Common myeloid progenitor, CD34-positive (primary cell): ENCODE measurements at regions not wholly inside any gene's neighbourhood (a gene's known extent, or its start where the extent isn't known, plus 50 kb on each side); places are given as distances from the start of the nearest gene placed in this dataset.

ENCODE experiments used
- CTCF ChIA-PET: fragments of 350-600 bp; sonication (Branson Sonifier 250); formaldehyde crosslinking; loops from one replicate; lab custom pipeline; 2021; ENCODE audit warnings: antibody characterized with exemption; lab: Charles Lee
- POLR2A ChIA-PET: fragments of 350-600 bp; sonication (Branson Sonifier 250); formaldehyde crosslinking; loops from one replicate; lab custom pipeline; 2021; ENCODE audit warnings: antibody characterized with exemption; lab: Charles Lee
- DNase-seq, 3 donors: peaks; one replicate each; pipeline versions ENCODE4 v3.0.0 to v3.0.0-alpha.2; 2013
- H3K27ac ChIP-seq, 2 experiments: 1 replicate in 1 of 2; 2 replicates in 1 of 2; pipeline ENCODE4 v1.7.0; 2013; ENCODE audit warnings: inconsistent platforms in 2 of 2, low read length in 2 of 2, mild to moderate bottlenecking in 2 of 2, low read depth in 1 of 2, moderate library complexity in 1 of 2; ENCODE audit not compliant: severe bottlenecking in 2 of 2, insufficient read depth in 1 of 2, poor library complexity in 1 of 2
- H3K27me3 ChIP-seq, 5 experiments: replicated peaks in 2 of 5; 1 replicate in 3 of 5; 2 replicates in 2 of 5; pipeline versions ENCODE4 v1.6.1 to v1.7.0; 2013; ENCODE audit warnings: low read length in 4 of 5, mild to moderate bottlenecking in 2 of 5, moderate library complexity in 2 of 5, inconsistent platforms in 1 of 5; ENCODE audit not compliant: insufficient read depth in 5 of 5, control insufficient read depth in 4 of 5
- H3K36me3 ChIP-seq, 4 experiments: 1 replicate in 2 of 4; 2 replicates in 2 of 4; pipeline versions ENCODE4 v1.6.1 to v1.7.0; 2013; ENCODE audit warnings: low read length in 3 of 4, control low read depth in 1 of 4, mild to moderate bottlenecking in 1 of 4; ENCODE audit not compliant: control insufficient read depth in 4 of 4, insufficient read depth in 4 of 4
- H3K4me1 ChIP-seq, 4 experiments: 1 replicate in 3 of 4; 2 replicates in 1 of 4; pipeline versions ENCODE4 v1.6.1 to v1.7.1; 2013; ENCODE audit warnings: low read length in 3 of 4, mild to moderate bottlenecking in 3 of 4, control low read depth in 1 of 4, inconsistent platforms in 1 of 4, moderate library complexity in 1 of 4; ENCODE audit not compliant: control insufficient read depth in 4 of 4, insufficient read depth in 4 of 4; ENCODE audit errors: control extremely low read depth in 1 of 4
- H3K4me3 ChIP-seq, 7 experiments: 1 replicate in 4 of 7; 2 replicates in 3 of 7; pipeline versions ENCODE4 v1.5.1 to v1.7.0; 2013; ENCODE audit warnings: mild to moderate bottlenecking in 7 of 7, low read length in 6 of 7, moderate library complexity in 6 of 7, inconsistent platforms in 2 of 7, low read depth in 2 of 7, control low read depth in 1 of 7; ENCODE audit not compliant: insufficient read depth in 4 of 7, control insufficient read depth in 1 of 7; ENCODE audit errors: extremely low read depth in 1 of 7
- H3K9me3 ChIP-seq, 5 experiments: 1 replicate in 4 of 5; 2 replicates in 1 of 5; pipeline versions ENCODE4 v1.6.1 to v1.7.1; 2013; ENCODE audit warnings: low read length in 4 of 5, mild to moderate bottlenecking in 2 of 5, inconsistent platforms in 1 of 5, low read depth in 1 of 5, moderate library complexity in 1 of 5; ENCODE audit not compliant: control insufficient read depth in 4 of 5, insufficient read depth in 2 of 5; ENCODE audit errors: control extremely low read depth in 1 of 5
- WGBS: methylation state at CpG from one replicate; pipeline ENCODE4 v1.1.5; 2013; ENCODE audit not compliant: insufficient coverage; 5-methylcytosine and 5-hydroxymethylcytosine counted together

DNA sequence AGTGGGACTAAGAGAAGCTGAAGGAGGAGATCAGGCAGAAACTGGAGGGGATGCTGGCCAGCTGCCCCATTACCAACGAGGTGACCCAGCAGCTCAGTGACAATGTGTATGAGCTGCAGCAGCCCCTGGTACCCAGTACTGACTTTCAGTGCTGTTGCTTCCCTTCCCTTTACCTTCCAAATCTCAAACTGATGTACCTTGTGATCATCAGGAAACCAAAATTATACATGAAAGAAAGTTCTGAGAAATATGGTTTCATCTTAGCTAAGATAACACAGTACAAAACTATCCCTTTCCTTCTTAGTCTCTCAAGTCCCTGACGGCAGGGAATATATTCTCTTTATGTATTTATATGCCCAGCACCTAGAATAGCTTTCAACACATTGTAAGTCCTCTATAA lies 52.3 kb upstream of the CERS6 start:
- POLR2A ChIA-PET = no interaction called here
- H3K9me3 ChIP-seq = peaks cover 0 to 7% (median 2%) of the 10 kb centered on the region in 5 experiments
- no peak overlapping the region for H3K4me3 ChIP-seq
- CTCF ChIA-PET = no interaction called here
- H3K36me3 ChIP-seq = no peaks in the 10 kb centered on the region
- WGBS = no CpG with 5 or more reads among the region's 2 CpGs
- no peaks in the 10 kb centered on the region for H3K4me1 ChIP-seq
- H3K27ac ChIP-seq = no peak overlapping the region
- no peak for DNase-seq
- H3K27me3 ChIP-seq = peaks cover 0 to 3% (median 0%) of the 10 kb centered on the region in 5 experiments

DNA sequence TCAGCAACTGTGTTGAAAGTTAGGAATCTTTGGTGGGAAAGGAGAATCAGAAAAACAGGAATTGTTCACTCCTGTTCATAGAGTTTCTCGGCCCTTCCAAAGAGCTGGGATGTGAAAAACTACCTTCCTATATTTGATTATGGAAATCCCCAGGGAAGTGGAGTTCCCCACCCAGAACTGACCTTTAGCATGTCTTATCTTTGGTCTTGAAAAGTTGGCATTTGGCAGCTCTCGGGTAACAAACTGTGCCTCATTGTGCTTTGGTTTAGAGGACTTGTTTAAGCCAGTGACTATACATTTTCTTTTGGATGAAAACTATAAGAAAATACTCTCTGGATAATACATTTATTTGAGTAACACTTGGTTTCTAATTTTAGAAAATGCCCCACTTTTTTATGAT lies 51.3 kb upstream of the CERS6 start:
- no peak overlapping the region for H3K4me3 ChIP-seq
- H3K4me1 ChIP-seq = no peaks in the 10 kb centered on the region
- no peak overlapping the region for H3K27ac ChIP-seq
- ChIA-PET POLR2A (no interaction called here), CTCF (no interaction called here)
- H3K27me3 ChIP-seq = peaks cover 0 to 3% (median 0%) of the 10 kb centered on the region in 5 experiments
- WGBS = 100% methylated on average over 1 of the region's 2 CpGs
- no peaks in the 10 kb centered on the region for H3K36me3 ChIP-seq
- DNase-seq = no peak
- H3K9me3 ChIP-seq = peaks cover 0 to 7% (median 0%) of the 10 kb centered on the region in 5 experiments
